ENCODE measurements at regions not wholly inside any gene's neighbourhood (a gene's known extent, or its start where the extent isn't known, plus 50 kb on each side); places are given as distances from the start of the nearest gene placed in this dataset.
A peak's percentile ranks its signal among the peaks of the same experiment; 100 is the strongest.

- H3K9me3 ChIP-seq (replicated peaks; ENCODE audit: insufficient read depth, low read length), result no peaks in the 10 kb centered on the region
- H3K27ac ChIP-seq (ENCODE audit: low read length), result no peak overlapping the region
Measured at GRCh38 chr3:1998739-1999138, 99.9 kb upstream of the CNTN4 start.

DNA sequence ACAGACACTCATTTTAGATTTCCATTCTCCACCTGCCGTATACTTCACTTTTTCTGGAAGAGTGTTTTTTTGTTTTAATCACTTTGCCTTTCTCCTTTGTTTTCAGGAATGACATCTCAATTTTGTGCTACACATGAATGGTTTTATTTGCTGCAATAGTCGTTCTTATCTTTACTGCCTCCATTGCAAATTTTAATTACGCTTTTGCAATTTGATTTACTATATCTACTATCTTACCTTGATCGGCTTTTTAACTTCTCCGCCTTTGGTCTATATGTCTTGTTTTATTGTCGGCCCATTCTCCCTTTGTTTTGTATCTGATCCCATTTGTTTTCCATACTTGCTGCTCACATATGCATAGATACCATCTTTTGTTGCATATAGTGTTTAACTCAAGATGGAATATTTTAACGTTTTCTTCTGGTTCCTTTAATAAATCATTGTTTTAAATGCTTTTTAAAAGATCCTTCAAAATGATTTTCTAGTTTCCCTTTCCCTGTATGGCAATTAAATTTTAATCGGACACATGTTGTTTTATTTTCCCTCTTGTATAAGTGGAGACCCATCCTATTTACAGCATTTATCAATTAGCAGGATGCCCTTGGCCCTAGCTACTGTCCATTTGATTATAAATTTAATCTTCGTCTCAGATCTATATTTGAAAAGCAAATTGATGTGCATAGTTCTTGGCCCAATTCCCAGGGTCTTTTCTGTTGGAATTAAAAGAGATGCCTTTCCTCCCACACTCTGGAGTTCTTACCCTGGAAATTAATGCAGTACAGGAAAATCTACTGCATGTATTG lies 97.2 kb upstream of the CNTN4 start:
- TF ChIP-seq EZH2phosphoT487 (IDR thresholded peaks at IDR 0.05; ENCODE audit: low read length), result no peak
- no peak for TF ChIP-seq EZH2 (optimal IDR thresholded peaks at IDR 0.05; ENCODE audit: low read depth, low read length)
- TF ChIP-seq, protein P1, sequence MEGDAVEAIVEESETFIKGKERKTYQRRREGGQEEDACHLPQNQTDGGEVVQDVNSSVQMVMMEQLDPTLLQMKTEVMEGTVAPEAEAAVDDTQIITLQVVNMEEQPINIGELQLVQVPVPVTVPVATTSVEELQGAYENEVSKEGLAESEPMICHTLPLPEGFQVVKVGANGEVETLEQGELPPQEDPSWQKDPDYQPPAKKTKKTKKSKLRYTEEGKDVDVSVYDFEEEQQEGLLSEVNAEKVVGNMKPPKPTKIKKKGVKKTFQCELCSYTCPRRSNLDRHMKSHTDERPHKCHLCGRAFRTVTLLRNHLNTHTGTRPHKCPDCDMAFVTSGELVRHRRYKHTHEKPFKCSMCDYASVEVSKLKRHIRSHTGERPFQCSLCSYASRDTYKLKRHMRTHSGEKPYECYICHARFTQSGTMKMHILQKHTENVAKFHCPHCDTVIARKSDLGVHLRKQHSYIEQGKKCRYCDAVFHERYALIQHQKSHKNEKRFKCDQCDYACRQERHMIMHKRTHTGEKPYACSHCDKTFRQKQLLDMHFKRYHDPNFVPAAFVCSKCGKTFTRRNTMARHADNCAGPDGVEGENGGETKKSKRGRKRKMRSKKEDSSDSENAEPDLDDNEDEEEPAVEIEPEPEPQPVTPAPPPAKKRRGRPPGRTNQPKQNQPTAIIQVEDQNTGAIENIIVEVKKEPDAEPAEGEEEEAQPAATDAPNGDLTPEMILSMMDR (IDR thresholded peaks at IDR 0.05; ENCODE audit: low read length), result no peak
- no peaks in the 10 kb centered on the region for H4K20me1 ChIP-seq (ENCODE audit: insufficient read depth, low read length)
- no peaks in the 10 kb centered on the region for H3F3A ChIP-seq (ENCODE audit: insufficient read depth, low read length)
- no peaks in the 10 kb centered on the region for H3K27me3 ChIP-seq (replicated peaks; ENCODE audit: insufficient read depth, low read length)
- no peaks in the 10 kb centered on the region for H3K79me2 ChIP-seq (ENCODE audit: low read length)
- no peak for DNase-seq
- no peaks in the 10 kb centered on the region for H3K4me1 ChIP-seq (ENCODE audit: low read length)
- no peaks in the 10 kb centered on the region for H3K36me3 ChIP-seq (replicated peaks; ENCODE audit: insufficient read depth, low read length)
- no peak overlapping the region for H3K4me2 ChIP-seq (ENCODE audit: low read depth, low read length)
- H2AFZ ChIP-seq (ENCODE audit: low read length), result no peak overlapping the region
- no peak overlapping the region for H3K9ac ChIP-seq (ENCODE audit: low read length)
- no peak overlapping the region for H3K27ac ChIP-seq (ENCODE audit: low read length)
- H3K4me3 ChIP-seq (ENCODE audit: low read length), result no peak overlapping the region
- no peaks in the 10 kb centered on the region for H3K9me2 ChIP-seq (replicated peaks; ENCODE audit: insufficient read depth, low read length)
- no peaks in the 10 kb centered on the region for H3K9me3 ChIP-seq (replicated peaks; ENCODE audit: insufficient read depth, low read length)

More at GRCh38 chr3:1998739-1999138, 99.9 kb upstream of the CNTN4 start:
- H4K20me1 ChIP-seq (ENCODE audit: insufficient read depth, low read length), result no peaks in the 10 kb centered on the region
- H3K4me2 ChIP-seq (ENCODE audit: low read depth, low read length), result no peak overlapping the region
- no peaks in the 10 kb centered on the region for H3K36me3 ChIP-seq (replicated peaks; ENCODE audit: insufficient read depth, low read length)
- no peak overlapping the region for H2AFZ ChIP-seq (ENCODE audit: low read length)
- H3K9ac ChIP-seq (ENCODE audit: low read length), result no peak overlapping the region
- TF ChIP-seq EZH2phosphoT487 (IDR thresholded peaks at IDR 0.05; ENCODE audit: low read length), result no peak
- TF ChIP-seq, protein P1 (IDR thresholded peaks at IDR 0.05; ENCODE audit: low read length), result no peak
- no peak for TF ChIP-seq EZH2 (optimal IDR thresholded peaks at IDR 0.05; ENCODE audit: low read depth, low read length)
- no peaks in the 10 kb centered on the region for H3K79me2 ChIP-seq (ENCODE audit: low read length)
- no peak for DNase-seq
- H3K27me3 ChIP-seq (replicated peaks; ENCODE audit: insufficient read depth, low read length), result no peaks in the 10 kb centered on the region
- H3K9me2 ChIP-seq (replicated peaks; ENCODE audit: insufficient read depth, low read length), result no peaks in the 10 kb centered on the region
- H3F3A ChIP-seq (ENCODE audit: insufficient read depth, low read length), result no peaks in the 10 kb centered on the region
- no peak overlapping the region for H3K4me3 ChIP-seq (ENCODE audit: low read length)
- no peaks in the 10 kb centered on the region for H3K4me1 ChIP-seq (ENCODE audit: low read length)

GRCh38 chr3:2023959-2024358 lies 74.7 kb upstream of the CNTN4 start:
- Histone ChIP-seq H3K9ac (ENCODE audit: low read length) (no peak overlapping the region), H3K9me3 (replicated peaks; ENCODE audit: insufficient read depth, low read length) (no peaks in the 10 kb centered on the region), H3K9me2 (replicated peaks; ENCODE audit: insufficient read depth, low read length) (no peaks in the 10 kb centered on the region), H3K4me1 (ENCODE audit: low read length) (no peaks in the 10 kb centered on the region), H3K27ac (ENCODE audit: low read length) (no peak overlapping the region), H3K4me3 (ENCODE audit: low read length) (no peak overlapping the region), H3K4me2 (ENCODE audit: low read depth, low read length) (no peak overlapping the region), H3F3A (ENCODE audit: insufficient read depth, low read length) (no peaks in the 10 kb centered on the region), H2AFZ (ENCODE audit: low read length) (no peak overlapping the region), H3K36me3 (replicated peaks; ENCODE audit: insufficient read depth, low read length) (no peaks in the 10 kb centered on the region), H4K20me1 (ENCODE audit: insufficient read depth, low read length) (no peaks in the 10 kb centered on the region), H3K79me2 (ENCODE audit: low read length) (no peaks in the 10 kb centered on the region), H3K27me3 (replicated peaks; ENCODE audit: insufficient read depth, low read length) (no peaks in the 10 kb centered on the region)
- TF ChIP-seq EZH2 (optimal IDR thresholded peaks at IDR 0.05; ENCODE audit: low read depth, low read length) (no peak), EZH2phosphoT487 (IDR thresholded peaks at IDR 0.05; ENCODE audit: low read length) (no peak)
- TF ChIP-seq, protein P1 (IDR thresholded peaks at IDR 0.05; ENCODE audit: low read length), result no peak
- peak; percentile 25 for DNase-seq
